HG03103 (cell line): ENCODE measurements at regions not wholly inside any gene's neighbourhood (a gene's known extent, or its start where the extent isn't known, plus 50 kb on each side); places are given as distances from the start of the nearest gene placed in this dataset.

Source experiments
- ATAC-seq: cut with Tn5 transposase; IDR thresholded peaks from one replicate; pipeline ENCODE4 v1.9.1; 2021; ENCODE audit warnings: low read depth; ENCODE audit not compliant: unreplicated experiment

DNA sequence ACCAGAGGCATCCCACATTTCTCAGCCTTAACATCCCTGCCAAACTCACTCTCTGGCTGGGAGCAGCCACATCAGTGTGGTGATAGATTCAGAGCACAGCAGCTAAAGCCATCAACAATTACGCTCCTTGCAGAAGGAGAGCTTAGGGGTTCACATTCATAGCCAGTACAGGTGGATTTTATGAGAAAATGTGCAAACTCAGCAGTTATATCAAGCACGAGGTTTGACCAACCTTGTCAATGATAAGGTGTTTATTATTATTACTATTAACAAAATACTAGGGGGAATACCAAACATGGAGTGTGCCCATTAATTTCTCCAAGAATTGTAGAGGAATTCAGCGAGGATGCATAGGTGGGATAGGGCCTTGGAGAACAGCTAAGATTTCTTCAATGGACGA lies 362.3 kb downstream of the WDR11 start:
- ATAC-seq, result no peak

DNA sequence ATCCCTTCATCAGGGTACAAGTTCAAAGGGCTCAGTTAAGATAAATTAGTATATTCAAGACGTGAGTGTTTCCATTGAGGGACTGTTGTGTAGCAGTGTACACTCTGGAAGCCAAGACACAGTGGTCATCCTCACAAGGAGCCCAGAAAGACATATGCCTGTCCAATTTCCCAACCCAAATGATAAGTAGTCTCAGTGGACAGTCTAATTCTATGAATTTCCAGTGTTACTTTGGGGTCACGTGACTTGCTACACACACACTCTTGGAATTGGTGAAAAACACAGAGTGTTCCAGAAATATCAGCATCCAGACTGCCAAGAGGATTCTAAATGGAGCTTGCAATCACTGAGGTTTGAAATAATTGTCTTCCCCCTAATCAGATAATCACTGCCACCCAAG lies 365.1 kb downstream of the WDR11 start:
- no peak for ATAC-seq

- ATAC-seq, result no peak
Observed at GRCh38 chr10:121216721-121217181, 365.6 kb downstream of the WDR11 start.

DNA sequence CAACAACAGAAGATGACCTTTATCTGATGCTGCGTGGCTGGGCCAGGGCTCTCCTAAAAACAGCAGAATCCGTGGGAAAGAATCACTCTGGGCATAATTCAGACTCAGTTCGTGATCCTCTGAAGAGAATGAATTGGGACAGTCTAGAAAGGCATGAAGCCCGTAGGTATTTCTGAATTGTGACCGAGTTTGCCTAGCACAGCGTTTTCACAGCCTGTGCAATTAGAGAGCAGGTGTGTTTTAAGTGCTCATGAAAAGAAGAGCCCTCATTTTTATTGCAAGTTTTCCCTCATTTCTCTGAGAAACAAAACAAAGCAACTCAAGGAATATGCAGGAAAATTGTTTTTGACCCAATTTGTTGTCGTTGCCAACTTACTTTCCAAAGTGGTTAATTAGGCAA lies 366.2 kb downstream of the WDR11 start:
- ATAC-seq, result no peak

- no peak for ATAC-seq
Observed at GRCh38 chr10:121221072-121221471, 369.9 kb downstream of the WDR11 start.

GRCh38 chr10:121221991-121222390 lies 370.8 kb downstream of the WDR11 start:
- ATAC-seq, result no peak

DNA sequence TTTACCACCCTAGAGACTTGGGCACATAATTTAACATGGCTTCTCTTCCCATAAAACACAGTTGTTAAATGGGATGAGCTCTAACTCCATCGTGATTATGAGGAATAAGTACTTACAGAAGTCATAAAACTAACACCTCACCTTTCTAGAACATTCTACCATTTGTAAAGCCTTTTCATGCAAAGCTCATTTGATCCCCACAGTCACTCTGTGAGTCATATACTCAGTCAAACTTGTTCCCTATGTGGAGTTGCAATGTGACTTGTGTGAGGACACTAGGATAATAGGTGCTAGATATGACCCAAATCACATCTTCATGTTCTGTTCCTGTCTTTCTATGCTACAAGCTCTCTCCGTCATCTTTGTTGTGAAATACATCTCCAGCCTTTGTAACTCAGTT lies 371.7 kb downstream of the WDR11 start:
- no peak for ATAC-seq

GRCh38 chr10:121231079-121231478 lies 367.2 kb downstream of the FGFR2 start:
- ATAC-seq, result no peak

DNA sequence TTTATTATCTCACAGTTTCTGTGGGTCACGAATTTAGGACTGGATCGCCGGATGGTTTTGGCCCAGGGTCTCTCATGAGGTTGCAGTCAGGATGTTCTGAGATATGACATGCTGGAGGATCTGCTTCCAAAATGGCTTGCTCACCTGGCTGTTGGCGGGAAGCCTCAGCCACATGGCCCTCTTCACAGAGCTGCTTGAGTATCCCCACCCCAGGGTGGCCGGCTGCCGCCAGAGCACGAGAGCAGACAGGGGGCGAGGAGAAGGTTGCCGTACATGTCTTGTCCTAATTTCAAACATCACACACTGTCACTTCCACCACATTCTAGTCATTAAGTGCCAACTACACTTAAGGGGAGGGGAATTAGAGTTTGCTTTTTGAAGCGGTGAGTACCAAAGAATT lies 365.8 kb downstream of the FGFR2 start:
- ATAC-seq, result no peak

DNA sequence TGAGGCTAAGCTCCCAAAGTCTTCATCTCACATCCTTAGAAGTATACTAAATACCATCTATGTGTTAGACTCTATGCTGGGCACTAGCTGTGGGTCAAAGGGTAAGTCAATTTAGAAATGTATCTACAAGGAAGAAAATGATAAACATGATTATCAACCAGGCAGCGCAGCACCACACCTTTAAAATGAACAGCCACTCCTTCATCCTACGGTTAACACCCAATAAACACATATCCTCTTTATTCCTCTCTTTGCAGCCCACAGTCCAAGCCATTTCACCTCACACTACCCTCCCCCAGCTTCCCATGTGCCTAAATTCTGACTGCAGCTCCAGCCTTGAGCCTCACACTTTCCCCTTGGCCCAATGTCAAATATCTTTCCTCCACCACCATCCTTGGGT lies 362.6 kb downstream of the FGFR2 start:
- ATAC-seq, result no peak

DNA sequence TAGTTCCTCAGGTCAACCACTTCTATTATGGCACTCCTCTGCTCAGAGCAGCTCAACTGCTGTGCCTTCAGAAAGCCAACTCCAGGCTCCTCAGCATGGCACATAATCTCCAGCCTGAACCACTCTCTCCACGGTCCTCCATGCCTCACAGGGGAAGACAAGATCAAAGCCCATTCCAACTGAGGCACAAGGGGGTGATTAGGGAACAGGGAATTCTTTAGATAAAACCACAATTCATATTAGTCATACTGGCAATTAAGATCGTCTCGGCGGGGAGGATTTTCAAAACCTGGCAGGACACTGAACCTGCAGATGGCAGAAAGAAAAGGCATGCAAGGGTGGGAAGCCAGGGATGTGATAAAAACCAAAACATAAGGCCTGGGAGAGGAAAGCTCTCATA lies 361.6 kb downstream of the FGFR2 start:
- no peak for ATAC-seq

GRCh38 chr10:121237718-121238117 lies 360.5 kb downstream of the FGFR2 start:
- ATAC-seq, result no peak

GRCh38 chr10:121240011-121240410 lies 358.2 kb downstream of the FGFR2 start:
- ATAC-seq, result no peak

GRCh38 chr10:121240556-121240955 lies 357.7 kb downstream of the FGFR2 start:
- ATAC-seq, result no peak

- no peak for ATAC-seq
Observed at GRCh38 chr10:121241337-121241736, 356.9 kb downstream of the FGFR2 start.

- ATAC-seq, result no peak
Observed at GRCh38 chr10:121242741-121243608, 355.3 kb downstream of the FGFR2 start.

- ATAC-seq, result no peak
Observed at GRCh38 chr10:121243609-121244241, 354.5 kb downstream of the FGFR2 start.

- ATAC-seq, result no peak
Observed at GRCh38 chr10:121244818-121245217, 353.4 kb downstream of the FGFR2 start.

DNA sequence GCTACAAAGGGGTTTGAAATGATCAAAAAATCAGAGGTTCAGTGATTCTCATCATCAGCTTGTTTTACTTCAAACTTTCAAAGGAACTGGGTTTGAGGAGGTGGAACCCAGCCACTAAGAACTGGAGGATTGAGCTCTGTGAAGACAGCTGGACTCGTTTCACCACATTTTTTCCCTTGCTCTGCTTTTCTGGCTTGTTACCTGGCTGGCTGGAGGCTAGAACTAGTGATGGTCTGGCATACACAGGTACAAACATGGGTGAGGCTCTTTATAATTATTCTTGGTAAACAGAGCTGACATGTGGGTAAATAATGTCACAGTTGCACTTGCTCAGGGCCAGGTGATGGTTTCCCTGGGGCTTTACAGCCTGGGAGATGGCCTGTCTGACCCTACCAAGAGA lies 352.5 kb downstream of the FGFR2 start:
- no peak for ATAC-seq

GRCh38 chr10:121248266-121248665 lies 350.0 kb downstream of the FGFR2 start:
- ATAC-seq, result no peak

GRCh38 chr10:121250995-121251764 lies 347.1 kb downstream of the FGFR2 start:
- ATAC-seq, result no peak
